ENCODE measurements at regions not wholly inside any gene's neighbourhood (a gene's known extent, or its start where the extent isn't known, plus 50 kb on each side); places are given as distances from the start of the nearest gene placed in this dataset.

- TF ChIP-seq POLR2A (IDR thresholded peaks at IDR 0.05) (no peak), CTCF (IDR thresholded peaks at IDR 0.05) (no peak)
These were observed 530.8 kb upstream of the ZNF804A start for GRCh38 chr2:184067502-184067901.
